ENCODE measurements at regions not wholly inside any gene's neighbourhood (a gene's known extent, or its start where the extent isn't known, plus 50 kb on each side); places are given as distances from the start of the nearest gene placed in this dataset.

GRCh38 chr6:67643281-67643680 lies 991.8 kb upstream of the ADGRB3 start:
- Histone ChIP-seq H3K9me3 (replicated peaks; ENCODE audit: control insufficient read depth, insufficient read depth, low read length) (no peaks in the 10 kb centered on the region), H3K4me2 (ENCODE audit: insufficient read depth, low read length) (no peak overlapping the region), H3K4me3 (replicated peaks in 1 of 3; ENCODE audit: insufficient read depth in 1 of 3, low read depth in 1 of 3, low read length in 3 of 3) (no peak overlapping the region), H3K9ac (replicated peaks; ENCODE audit: extremely low read depth, insufficient read depth, low read length) (no peak overlapping the region), H3K79me2 (ENCODE audit: control insufficient read depth, insufficient read depth, low read length) (no peaks in the 10 kb centered on the region), H4K20me1 (replicated peaks; ENCODE audit: control insufficient read depth, extremely low read depth, insufficient read depth, low read length) (no peaks in the 10 kb centered on the region), H3K4me1 (ENCODE audit: control insufficient read depth, extremely low read depth, insufficient read depth, low read length) (peaks cover 7% of the 10 kb centered on the region), H2AFZ (ENCODE audit: low read depth, low read length) (no peak overlapping the region), H3K27ac (ENCODE audit: insufficient read depth, low read depth, low read length) (no peak overlapping the region), H3K27me3 (ENCODE audit: control insufficient read depth in 2 of 2, insufficient read depth in 2 of 2, low read length in 2 of 2) (no peaks in the 10 kb centered on the region), H3K9me1 (replicated peaks; ENCODE audit: control insufficient read depth, extremely low read depth, insufficient read depth, low read length) (no peaks in the 10 kb centered on the region), H3K36me3 (ENCODE audit: control insufficient read depth in 2 of 2, extremely low read depth in 1 of 2, insufficient read depth in 2 of 2, low read length in 2 of 2) (no peaks in the 10 kb centered on the region)
- TF ChIP-seq POLR2AphosphoS5 (IDR thresholded peaks at IDR 0.05; ENCODE audit: insufficient read depth, low read depth, low read length) (no peak), JUN (IDR thresholded peaks at IDR 0.05; ENCODE audit: borderline replicate concordance, insufficient read depth, insufficient read length, low read depth) (no peak), POLR2A (IDR thresholded peaks at IDR 0.05; ENCODE audit: low read depth, low read length) (no peak), MYC (IDR thresholded peaks at IDR 0.05; ENCODE audit: low read depth, low read length) (no peak), GATA2 (IDR thresholded peaks at IDR 0.05; ENCODE audit: insufficient read depth, insufficient read length, low read depth, low read length) (no peak), FOS (IDR thresholded peaks at IDR 0.05; ENCODE audit: borderline replicate concordance, insufficient read depth, low read length) (no peak), MAX (IDR thresholded peaks at IDR 0.05; ENCODE audit: insufficient read depth, insufficient read length) (no peak), EZH2 (IDR thresholded peaks at IDR 0.05; ENCODE audit: borderline replicate concordance, low read depth, low read length, severe bottlenecking) (no peak)
- TF ChIP-seq, protein P1, sequence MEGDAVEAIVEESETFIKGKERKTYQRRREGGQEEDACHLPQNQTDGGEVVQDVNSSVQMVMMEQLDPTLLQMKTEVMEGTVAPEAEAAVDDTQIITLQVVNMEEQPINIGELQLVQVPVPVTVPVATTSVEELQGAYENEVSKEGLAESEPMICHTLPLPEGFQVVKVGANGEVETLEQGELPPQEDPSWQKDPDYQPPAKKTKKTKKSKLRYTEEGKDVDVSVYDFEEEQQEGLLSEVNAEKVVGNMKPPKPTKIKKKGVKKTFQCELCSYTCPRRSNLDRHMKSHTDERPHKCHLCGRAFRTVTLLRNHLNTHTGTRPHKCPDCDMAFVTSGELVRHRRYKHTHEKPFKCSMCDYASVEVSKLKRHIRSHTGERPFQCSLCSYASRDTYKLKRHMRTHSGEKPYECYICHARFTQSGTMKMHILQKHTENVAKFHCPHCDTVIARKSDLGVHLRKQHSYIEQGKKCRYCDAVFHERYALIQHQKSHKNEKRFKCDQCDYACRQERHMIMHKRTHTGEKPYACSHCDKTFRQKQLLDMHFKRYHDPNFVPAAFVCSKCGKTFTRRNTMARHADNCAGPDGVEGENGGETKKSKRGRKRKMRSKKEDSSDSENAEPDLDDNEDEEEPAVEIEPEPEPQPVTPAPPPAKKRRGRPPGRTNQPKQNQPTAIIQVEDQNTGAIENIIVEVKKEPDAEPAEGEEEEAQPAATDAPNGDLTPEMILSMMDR (IDR thresholded peaks at IDR 0.05; ENCODE audit: extremely low read depth in 1 of 2, insufficient read depth in 1 of 2, low read depth in 1 of 2, low read length in 2 of 2) = no peak
- ChIA-PET POLR2A (no interaction called here), CTCF (no interaction called here)
- dilution Hi-C loops (cut with MboI; ENCODE audit: extremely low pct_ligation_motif_present, low sequenced_read_pairs) = no loop called here
- intact Hi-C loops (cut with micrococcal nuclease) = loop anchor here (5.0 kb wide), 1 partner anchor 39 kb away; no protein-coding TSS in a partner anchor
- no peak for DNase-seq (ENCODE audit: low read depth, low spot score)
- no peak for FAIRE-seq
- no TSS peak for BruUV-seq (replicated peaks)

All from endothelial cell of umbilical vein (primary cell).